ENCODE measurements at regions not wholly inside any gene's neighbourhood (a gene's known extent, or its start where the extent isn't known, plus 50 kb on each side); places are given as distances from the start of the nearest gene placed in this dataset.

- H2AFZ ChIP-seq (ENCODE audit: low read depth, low read length): no peak overlapping the region
- H3K4me1 ChIP-seq (ENCODE audit: low read length): peaks cover 7% of the 10 kb centered on the region
- TF ChIP-seq EZH2phosphoT487 (IDR thresholded peaks at IDR 0.05; ENCODE audit: low read depth) (no peak), CTCF (IDR thresholded peaks at IDR 0.05; ENCODE audit: low read depth, low read length) (no peak)
- no peak overlapping the region for H3K9ac ChIP-seq (ENCODE audit: low read length)
- H3K4me3 ChIP-seq (ENCODE audit: low read length): no peak overlapping the region
- H3K36me3 ChIP-seq (replicated peaks; ENCODE audit: low read depth, low read length): no peaks in the 10 kb centered on the region
- H3K27ac ChIP-seq (ENCODE audit: low read length): no peak overlapping the region
- 0 out of 2 replicates have a peak, but pooled peaks cover 10% of the 10 kb centered on the region for H3K27me3 ChIP-seq (ENCODE audit: low read depth, low read length)
- H3K4me2 ChIP-seq (ENCODE audit: low read length): no peak overlapping the region
- no peaks in the 10 kb centered on the region for H3K9me3 ChIP-seq (ENCODE audit: insufficient read depth, low read length)
- H3K79me2 ChIP-seq (ENCODE audit: low read length): no peaks in the 10 kb centered on the region
- no peaks in the 10 kb centered on the region for H4K20me1 ChIP-seq (ENCODE audit: insufficient read depth, low read length)
These were observed 126.6 kb upstream of the NAA20 start for GRCh38 chr20:19890445-19891051.

GRCh38 chr20:19893356-19893755 is 123.8 kb upstream of the NAA20 start:
- H3K9ac ChIP-seq (ENCODE audit: low read length): no peak overlapping the region
- no peaks in the 10 kb centered on the region for H3K79me2 ChIP-seq (ENCODE audit: low read length)
- H3K36me3 ChIP-seq (replicated peaks; ENCODE audit: low read depth, low read length): peaks cover under 1% of the 10 kb centered on the region
- no peaks in the 10 kb centered on the region for H4K20me1 ChIP-seq (ENCODE audit: insufficient read depth, low read length)
- no peak overlapping the region for H2AFZ ChIP-seq (ENCODE audit: low read depth, low read length)
- peaks cover 4% of the 10 kb centered on the region for H3K4me1 ChIP-seq (ENCODE audit: low read length)
- H3K27me3 ChIP-seq (ENCODE audit: low read depth, low read length): peaks cover 7% of the 10 kb centered on the region; the same call in 1 of the 2 replicates
- no peak overlapping the region for H3K4me3 ChIP-seq (ENCODE audit: low read length)
- 0 out of 2 replicates have a peak, but pooled peaks cover 2% of the 10 kb centered on the region for H3K9me3 ChIP-seq (ENCODE audit: insufficient read depth, low read length)
- no peak overlapping the region for H3K4me2 ChIP-seq (ENCODE audit: low read length)
- H3K27ac ChIP-seq (ENCODE audit: low read length): no peak overlapping the region
- TF ChIP-seq CTCF (IDR thresholded peaks at IDR 0.05; ENCODE audit: low read depth, low read length) (no peak), EZH2phosphoT487 (IDR thresholded peaks at IDR 0.05; ENCODE audit: low read depth) (no peak)

- peaks cover 11% of the 10 kb centered on the region for H3K36me3 ChIP-seq (replicated peaks; ENCODE audit: low read depth, low read length)
- no peak overlapping the region for H3K27ac ChIP-seq (ENCODE audit: low read length)
- no peak overlapping the region for H3K4me3 ChIP-seq (ENCODE audit: low read length)
- no peaks in the 10 kb centered on the region for H3K79me2 ChIP-seq (ENCODE audit: low read length)
- no peak overlapping the region for H3K4me2 ChIP-seq (ENCODE audit: low read length)
- H3K27me3 ChIP-seq (ENCODE audit: low read depth, low read length): peaks cover 13% of the 10 kb centered on the region; the same call in 1 of the 2 replicates
- H2AFZ ChIP-seq (ENCODE audit: low read depth, low read length): no peak overlapping the region
- no peaks in the 10 kb centered on the region for H4K20me1 ChIP-seq (ENCODE audit: insufficient read depth, low read length)
- no peaks in the 10 kb centered on the region for H3K4me1 ChIP-seq (ENCODE audit: low read length)
- no peak for TF ChIP-seq EZH2phosphoT487 (IDR thresholded peaks at IDR 0.05; ENCODE audit: low read depth)
- H3K9ac ChIP-seq (ENCODE audit: low read length): no peak overlapping the region
- peaks cover 17% of the 10 kb centered on the region for H3K9me3 ChIP-seq (ENCODE audit: insufficient read depth, low read length)
These were observed 121.4 kb upstream of the NAA20 start for GRCh38 chr20:19895761-19896160.

- Histone ChIP-seq H3K79me2 (ENCODE audit: low read length) (no peaks in the 10 kb centered on the region), H4K20me1 (ENCODE audit: insufficient read depth, low read length) (no peaks in the 10 kb centered on the region), H3K27me3 (ENCODE audit: low read depth, low read length) (peaks cover 13% of the 10 kb centered on the region; the same call in 1 of the 2 replicates), H3K9ac (ENCODE audit: low read length) (no peak overlapping the region), H3K36me3 (replicated peaks; ENCODE audit: low read depth, low read length) (peaks cover 11% of the 10 kb centered on the region), H3K9me3 (ENCODE audit: insufficient read depth, low read length) (peaks cover 17% of the 10 kb centered on the region), H3K4me3 (ENCODE audit: low read length) (no peak overlapping the region), H3K4me1 (ENCODE audit: low read length) (no peaks in the 10 kb centered on the region), H3K27ac (ENCODE audit: low read length) (no peak overlapping the region), H2AFZ (ENCODE audit: low read depth, low read length) (no peak overlapping the region), H3K4me2 (ENCODE audit: low read length) (no peak overlapping the region)
- TF ChIP-seq EZH2phosphoT487 (IDR thresholded peaks at IDR 0.05; ENCODE audit: low read depth) (no peak), CTCF (IDR thresholded peaks at IDR 0.05; ENCODE audit: low read depth, low read length) (no peak)
These were observed 119.3 kb upstream of the NAA20 start for GRCh38 chr20:19897891-19898290.
